ENCODE measurements at regions not wholly inside any gene's neighbourhood (a gene's known extent, or its start where the extent isn't known, plus 50 kb on each side); places are given as distances from the start of the nearest gene placed in this dataset.

GRCh38 chr11:59264736-59265135 lies 52.0 kb upstream of the MPEG1 start:
- TF ChIP-seq POLR2A (IDR thresholded peaks at IDR 0.05; ENCODE audit: low read length) (no peak), GATA1 (IDR thresholded peaks at IDR 0.05; ENCODE audit: low read depth, low read length) (no peak)
